KMS-11 (cell line): ENCODE measurements at regions not wholly inside any gene's neighbourhood (a gene's known extent, or its start where the extent isn't known, plus 50 kb on each side); places are given as distances from the start of the nearest gene placed in this dataset.

Experiments used
- H2AFZ ChIP-seq: fragments of 200-600 bp; sonication (generic); 2 replicates; pipeline ENCODE4 v1.6.1; 2016; ENCODE audit warnings: antibody characterized with exemption, mixed run types, low read depth
- H3K27ac ChIP-seq: fragments of 200-600 bp; sonication (generic); 2 replicates; pipeline ENCODE4 v1.6.1; 2016; ENCODE audit warnings: mild to moderate bottlenecking, mixed run types
- H3K27me3 ChIP-seq: fragments of 200-600 bp; sonication (generic); 2 replicates; pipeline ENCODE4 v1.6.1; 2017; ENCODE audit warnings: mild to moderate bottlenecking, low read depth, mixed run types, moderate library complexity; ENCODE audit not compliant: insufficient read depth
- H3K36me3 ChIP-seq: fragments of 200-600 bp; sonication (generic); 2 replicates; pipeline ENCODE4 v1.6.1; 2017; ENCODE audit warnings: mild to moderate bottlenecking, mixed run types; ENCODE audit not compliant: insufficient read depth
- H3K4me1 ChIP-seq: fragments of 200-600 bp; sonication (generic); 2 replicates; pipeline ENCODE4 v1.6.1; 2016; ENCODE audit warnings: mild to moderate bottlenecking, low read depth, mixed run types; ENCODE audit not compliant: poor library complexity, severe bottlenecking
- H3K4me2 ChIP-seq: fragments of 200-600 bp; sonication (generic); 2 replicates; pipeline ENCODE4 v1.7.0; 2016; ENCODE audit warnings: mild to moderate bottlenecking, mixed run types
- H3K4me3 ChIP-seq: fragments of 200-600 bp; sonication (generic); IDR thresholded peaks from 2 replicates; pipeline ENCODE4 v1.6.1; 2017; ENCODE audit warnings: low read depth, low read length, mixed read lengths; ENCODE audit not compliant: insufficient read depth
- H3K79me2 ChIP-seq: fragments of 200-600 bp; sonication (generic); 2 replicates; pipeline ENCODE4 v1.6.1; 2016; ENCODE audit warnings: low read depth, mixed run types; ENCODE audit not compliant: insufficient read depth
- H3K9ac ChIP-seq: fragments of 200-600 bp; sonication (generic); 2 replicates; pipeline ENCODE4 v1.6.1; 2016; ENCODE audit warnings: mild to moderate bottlenecking, mixed run types
- H4K20me1 ChIP-seq: fragments of 200-600 bp; sonication (generic); 2 replicates; pipeline ENCODE4 v1.6.1; 2016; ENCODE audit warnings: mild to moderate bottlenecking, mixed run types; ENCODE audit not compliant: insufficient read depth
- TF ChIP-seq, protein P1 (sequence below): fragments of 200-600 bp; sonication (generic); conservative IDR thresholded peaks from 2 replicates; pipeline ENCODE4 v1.6.1; 2017; ENCODE audit warnings: low read depth, mild to moderate bottlenecking, antibody characterized with exemption, low read length, moderate library complexity, mixed read lengths

DNA sequence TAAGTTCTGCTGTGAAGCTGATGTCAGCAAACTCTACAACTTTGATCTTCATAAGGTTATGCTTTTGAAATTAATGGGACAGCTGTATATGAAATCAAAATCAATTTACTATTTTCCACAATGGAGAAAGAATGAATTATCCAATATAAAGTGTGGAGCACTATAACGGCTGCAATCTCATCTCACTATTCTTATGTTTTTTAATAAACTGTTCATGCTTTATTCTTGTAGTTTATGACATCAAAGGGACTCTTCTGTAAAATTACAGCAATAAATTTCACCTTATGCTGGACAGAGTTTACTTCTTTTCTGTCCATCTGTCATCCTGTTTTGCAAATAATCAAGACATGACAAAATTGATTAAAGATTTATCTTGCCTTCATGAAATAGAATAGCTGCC lies 192.5 kb downstream of the TECRL start:
- no peaks in the 10 kb centered on the region for H3K36me3 ChIP-seq
- no peak overlapping the region for H3K27ac ChIP-seq
- H2AFZ ChIP-seq = no peak overlapping the region
- TF ChIP-seq, protein P1, sequence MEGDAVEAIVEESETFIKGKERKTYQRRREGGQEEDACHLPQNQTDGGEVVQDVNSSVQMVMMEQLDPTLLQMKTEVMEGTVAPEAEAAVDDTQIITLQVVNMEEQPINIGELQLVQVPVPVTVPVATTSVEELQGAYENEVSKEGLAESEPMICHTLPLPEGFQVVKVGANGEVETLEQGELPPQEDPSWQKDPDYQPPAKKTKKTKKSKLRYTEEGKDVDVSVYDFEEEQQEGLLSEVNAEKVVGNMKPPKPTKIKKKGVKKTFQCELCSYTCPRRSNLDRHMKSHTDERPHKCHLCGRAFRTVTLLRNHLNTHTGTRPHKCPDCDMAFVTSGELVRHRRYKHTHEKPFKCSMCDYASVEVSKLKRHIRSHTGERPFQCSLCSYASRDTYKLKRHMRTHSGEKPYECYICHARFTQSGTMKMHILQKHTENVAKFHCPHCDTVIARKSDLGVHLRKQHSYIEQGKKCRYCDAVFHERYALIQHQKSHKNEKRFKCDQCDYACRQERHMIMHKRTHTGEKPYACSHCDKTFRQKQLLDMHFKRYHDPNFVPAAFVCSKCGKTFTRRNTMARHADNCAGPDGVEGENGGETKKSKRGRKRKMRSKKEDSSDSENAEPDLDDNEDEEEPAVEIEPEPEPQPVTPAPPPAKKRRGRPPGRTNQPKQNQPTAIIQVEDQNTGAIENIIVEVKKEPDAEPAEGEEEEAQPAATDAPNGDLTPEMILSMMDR = no peak
- no peaks in the 10 kb centered on the region for H3K79me2 ChIP-seq
- H3K9ac ChIP-seq = no peak overlapping the region
- peaks cover 10% of the 10 kb centered on the region for H3K4me1 ChIP-seq
- no peaks in the 10 kb centered on the region for H3K27me3 ChIP-seq
- no peak overlapping the region for H3K4me2 ChIP-seq
- no peak overlapping the region for H3K4me3 ChIP-seq
- no peaks in the 10 kb centered on the region for H4K20me1 ChIP-seq

DNA sequence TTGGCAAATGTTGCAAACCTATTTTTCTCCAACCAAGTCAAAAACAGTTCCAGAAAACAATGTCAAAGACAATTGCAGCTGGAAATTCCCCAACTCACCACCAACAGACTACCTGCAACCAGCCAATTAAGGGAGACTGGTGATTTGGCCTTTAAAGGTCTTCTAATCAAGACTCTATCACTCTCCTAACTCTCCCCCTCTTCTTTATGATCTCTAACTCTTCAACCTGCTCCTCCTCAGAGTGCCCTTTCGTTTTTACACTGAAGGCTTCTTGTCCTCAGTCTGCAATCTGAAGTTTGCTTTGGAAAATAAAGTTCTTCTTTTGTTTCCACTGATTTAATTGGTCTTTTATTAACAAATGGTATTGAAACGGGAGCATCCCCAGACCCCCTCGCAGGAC lies 203.9 kb downstream of the TECRL start:
- TF ChIP-seq, protein P1 = no peak
- Histone ChIP-seq H3K36me3 (no peaks in the 10 kb centered on the region), H3K27ac (peak overlapping the region; percentile 91), H3K4me1 (peaks cover 68% of the 10 kb centered on the region), H3K9ac (peak overlapping the region; percentile 48; the same call in 1 of the 2 replicates), H4K20me1 (no peaks in the 10 kb centered on the region), H3K79me2 (no peaks in the 10 kb centered on the region), H3K4me2 (peak overlapping the region; percentile 94), H3K27me3 (no peaks in the 10 kb centered on the region), H3K4me3 (no peak overlapping the region), H2AFZ (peak overlapping the region; percentile 50)

DNA sequence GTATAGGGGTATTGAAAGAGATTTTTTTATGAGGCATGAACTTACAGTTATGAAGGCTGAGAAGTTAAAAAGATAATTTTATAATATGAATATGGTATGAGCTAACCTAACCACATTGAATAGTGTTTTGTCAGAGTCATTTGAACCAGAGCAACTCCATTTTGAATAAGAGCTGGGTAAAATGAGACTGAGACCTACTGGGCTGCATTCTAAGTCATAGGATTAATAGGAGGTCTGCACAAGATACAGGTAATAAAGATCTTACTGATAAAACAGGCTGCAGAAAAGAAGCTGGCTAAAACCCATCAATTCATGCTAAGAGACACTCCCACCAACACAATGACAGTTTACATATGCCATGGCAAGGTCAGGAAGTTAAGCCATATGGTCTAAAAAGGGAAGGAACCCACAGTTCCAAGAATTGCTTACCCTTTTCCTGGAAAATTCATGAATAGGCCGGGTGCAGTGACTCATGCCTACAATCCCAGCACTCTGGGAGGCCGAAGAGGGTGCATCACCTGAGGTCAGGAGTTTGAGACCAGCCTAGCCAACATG lies 209.2 kb downstream of the TECRL start:
- Histone ChIP-seq H3K4me1 (peaks cover 32% of the 10 kb centered on the region), H3K9ac (no peak overlapping the region), H3K36me3 (no peaks in the 10 kb centered on the region), H3K4me3 (no peak overlapping the region), H4K20me1 (no peaks in the 10 kb centered on the region), H3K79me2 (no peaks in the 10 kb centered on the region), H3K4me2 (no peak overlapping the region), H3K27ac (no peak overlapping the region), H2AFZ (no peak overlapping the region), H3K27me3 (no peaks in the 10 kb centered on the region)
- TF ChIP-seq, protein P1 = no peak

DNA sequence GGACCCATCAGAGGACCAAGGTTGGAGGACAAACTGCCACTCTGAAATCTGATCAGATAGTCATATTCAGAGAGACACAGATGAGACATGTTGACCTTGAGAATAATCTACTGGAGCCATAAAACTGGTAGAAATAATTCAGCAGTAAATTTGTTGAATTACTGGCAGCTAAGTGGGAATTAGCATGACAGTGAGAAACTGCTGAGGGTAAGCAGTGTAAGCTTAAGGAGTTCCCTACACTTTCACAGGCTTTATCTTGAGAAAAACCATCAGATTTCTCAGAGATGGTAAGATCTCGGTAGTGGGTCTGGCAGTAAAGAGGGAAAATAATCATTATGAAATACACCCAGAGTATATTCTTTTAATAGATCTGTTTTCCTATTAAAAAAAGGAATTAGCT lies 213.7 kb downstream of the TECRL start:
- H3K27ac ChIP-seq = no peak overlapping the region
- no peak overlapping the region for H3K4me3 ChIP-seq
- H3K36me3 ChIP-seq = no peaks in the 10 kb centered on the region
- TF ChIP-seq, protein P1 = no peak
- peaks cover 7% of the 10 kb centered on the region for H3K4me1 ChIP-seq
- H3K9ac ChIP-seq = no peak overlapping the region
- no peaks in the 10 kb centered on the region for H3K79me2 ChIP-seq
- H2AFZ ChIP-seq = no peak overlapping the region
- no peak overlapping the region for H3K4me2 ChIP-seq
- H3K27me3 ChIP-seq = no peaks in the 10 kb centered on the region
- no peaks in the 10 kb centered on the region for H4K20me1 ChIP-seq
